Posterior cingulate gyrus (tissue), 11 donors: ENCODE measurements at regions not wholly inside any gene's neighbourhood (a gene's known extent, or its start where the extent isn't known, plus 50 kb on each side); places are given as distances from the start of the nearest gene placed in this dataset.

ENCODE experiments used
- DNase-seq, 10 donors: peaks; one replicate each; pipeline versions ENCODE4 v3.0.0 to v3.0.0-alpha.2; 2020 to 2021; ENCODE audit warnings: mixed read lengths in 3 of 10
- intact Hi-C: fragments of 100-400 bp; cut with DNase I; formaldehyde crosslinking; loops from one replicate; pipeline ENCODE4 v1.15.1; 2023

DNA sequence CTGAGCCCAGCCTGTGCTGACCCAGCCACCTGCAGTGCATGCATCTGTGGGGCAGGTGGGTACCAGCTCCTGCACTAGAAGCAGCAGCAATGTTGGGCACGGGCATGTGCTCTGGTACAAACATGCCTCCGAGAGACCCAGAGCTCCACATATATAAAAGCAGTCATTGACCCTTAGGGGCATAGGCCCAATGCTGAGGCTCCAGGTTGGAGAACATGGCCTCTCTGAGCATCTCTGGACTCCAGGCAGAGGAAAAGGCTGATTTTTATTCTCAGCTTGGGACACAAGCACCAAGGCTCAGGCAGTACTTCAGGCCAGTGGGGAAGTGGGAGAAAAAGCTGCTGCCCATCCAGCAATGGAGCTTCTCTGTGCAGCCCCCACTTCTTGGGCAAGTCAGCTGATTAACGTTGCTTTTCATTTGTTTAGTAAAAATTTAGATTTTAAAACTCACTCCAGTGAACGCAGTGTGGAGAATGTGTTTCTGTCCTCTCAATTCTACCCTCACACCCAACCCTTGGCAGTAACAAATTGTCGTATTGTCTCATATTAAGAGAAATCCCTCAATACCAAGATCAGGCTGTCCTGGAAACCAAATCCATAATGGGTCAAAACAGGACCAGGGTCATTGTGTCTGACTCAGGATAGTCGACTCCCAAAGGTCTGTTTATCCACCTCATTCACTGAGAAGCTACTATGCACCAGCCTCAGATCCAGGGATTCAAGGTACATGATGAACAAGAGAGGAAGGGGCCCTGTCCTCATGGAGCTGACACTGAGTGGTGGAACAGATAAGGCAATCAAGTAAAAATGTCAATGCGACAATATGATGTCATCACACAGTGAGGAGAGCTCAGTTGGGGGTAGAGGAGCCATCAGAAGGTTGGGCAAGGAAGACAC lies 50.6 kb upstream of the TOP3B start:
- peak in 1 of 10 donors; percentile 40 for DNase-seq

GRCh38 chr22:22032099-22032905 lies 49.7 kb upstream of the TOP3B start:
- no peak for DNase-seq
- intact Hi-C loops = no loop called here

More for the DNA sequence above, 50.6 kb upstream of the TOP3B start:
- intact Hi-C loops = no loop called here
